ENCODE measurements at regions not wholly inside any gene's neighbourhood (a gene's known extent, or its start where the extent isn't known, plus 50 kb on each side); places are given as distances from the start of the nearest gene placed in this dataset.
A peak's percentile ranks its signal among the peaks of the same experiment; 100 is the strongest.

- intact Hi-C loops (cut with DNase I): no loop called here
- TF ChIP-seq POLR2AphosphoS5 (IDR thresholded peaks at IDR 0.05) (no peak), POLR2A (IDR thresholded peaks at IDR 0.05) (no peak), EP300 (IDR thresholded peaks at IDR 0.05) (no peak)
- TF ChIP-seq, protein P1, sequence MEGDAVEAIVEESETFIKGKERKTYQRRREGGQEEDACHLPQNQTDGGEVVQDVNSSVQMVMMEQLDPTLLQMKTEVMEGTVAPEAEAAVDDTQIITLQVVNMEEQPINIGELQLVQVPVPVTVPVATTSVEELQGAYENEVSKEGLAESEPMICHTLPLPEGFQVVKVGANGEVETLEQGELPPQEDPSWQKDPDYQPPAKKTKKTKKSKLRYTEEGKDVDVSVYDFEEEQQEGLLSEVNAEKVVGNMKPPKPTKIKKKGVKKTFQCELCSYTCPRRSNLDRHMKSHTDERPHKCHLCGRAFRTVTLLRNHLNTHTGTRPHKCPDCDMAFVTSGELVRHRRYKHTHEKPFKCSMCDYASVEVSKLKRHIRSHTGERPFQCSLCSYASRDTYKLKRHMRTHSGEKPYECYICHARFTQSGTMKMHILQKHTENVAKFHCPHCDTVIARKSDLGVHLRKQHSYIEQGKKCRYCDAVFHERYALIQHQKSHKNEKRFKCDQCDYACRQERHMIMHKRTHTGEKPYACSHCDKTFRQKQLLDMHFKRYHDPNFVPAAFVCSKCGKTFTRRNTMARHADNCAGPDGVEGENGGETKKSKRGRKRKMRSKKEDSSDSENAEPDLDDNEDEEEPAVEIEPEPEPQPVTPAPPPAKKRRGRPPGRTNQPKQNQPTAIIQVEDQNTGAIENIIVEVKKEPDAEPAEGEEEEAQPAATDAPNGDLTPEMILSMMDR (IDR thresholded peaks at IDR 0.05): no peak
- Histone ChIP-seq H3K36me3 (no peaks in the 10 kb centered on the region), H3K27ac (no peak overlapping the region), H3K4me3 (no peak overlapping the region), H3K27me3 (no peaks in the 10 kb centered on the region), H3K4me1 (no peaks in the 10 kb centered on the region), H3K9me3 (no peaks in the 10 kb centered on the region)
- no peak for DNase-seq
Observed at GRCh38 chr12:92089559-92089958, 56.1 kb downstream of the BTG1 start.

DNA sequence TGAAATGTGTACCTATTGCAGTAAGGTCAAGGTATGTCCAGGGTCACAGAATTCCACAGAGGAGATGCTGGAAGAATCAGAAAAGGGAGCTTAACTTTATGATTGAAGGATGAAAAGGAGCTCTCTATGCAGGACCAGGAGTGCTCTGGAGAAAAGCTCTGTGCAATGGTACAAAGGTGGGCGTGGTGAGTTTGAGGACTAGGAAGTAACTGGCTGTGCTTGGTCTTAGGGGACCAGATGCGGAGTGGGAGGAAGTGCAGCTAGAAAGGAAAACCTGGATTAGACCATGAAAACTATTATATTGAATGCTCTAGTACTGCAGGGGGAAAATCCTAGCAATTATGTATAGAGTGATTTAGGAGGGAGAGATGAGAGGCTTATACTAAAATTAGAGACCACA, 56.8 kb downstream of the BTG1 start:
- DNase-seq: no peak
- WGBS, 2 donors: 75 to 78% methylated on average over 2 of the region's 2 CpGs
- Histone ChIP-seq H3K27me3 (no peaks in the 10 kb centered on the region), H3K27ac (no peak overlapping the region), H3K4me3 (no peak overlapping the region), H3K4me1 (no peaks in the 10 kb centered on the region), H3K9me3 (no peaks in the 10 kb centered on the region), H3K36me3 (no peaks in the 10 kb centered on the region)
- intact Hi-C loops (cut with DNase I): no loop called here
- TF ChIP-seq, protein P1 (IDR thresholded peaks at IDR 0.05): no peak
- no peak for TF ChIP-seq EP300 (IDR thresholded peaks at IDR 0.05)

- 20 to 70% methylated on average over 1 of the region's 1 CpG for WGBS, 2 donors
- H3K27ac ChIP-seq: no peak overlapping the region
- DNase-seq: no peak
- no peaks in the 10 kb centered on the region for H3K27me3 ChIP-seq
- peaks cover 0 to 4% (median under 1%) of the 10 kb centered on the region in 4 donors for H3K4me1 ChIP-seq
- no peak overlapping the region for H3K4me3 ChIP-seq
- no peaks in the 10 kb centered on the region for H3K36me3 ChIP-seq
- no peak for TF ChIP-seq POLR2A (IDR thresholded peaks at IDR 0.05)
- intact Hi-C loops (cut with DNase I): no loop called here
- no peaks in the 10 kb centered on the region for H3K9me3 ChIP-seq
Observed at GRCh38 chr12:92085736-92086040, 60.0 kb downstream of the BTG1 start.

GRCh38 chr12:92085040-92085735, 60.5 kb downstream of the BTG1 start:
- 28 to 68% methylated on average over 3 of the region's 3 CpGs for WGBS, 2 donors
- TF ChIP-seq, protein P1 (IDR thresholded peaks at IDR 0.05): no peak
- no peak for TF ChIP-seq EP300 (IDR thresholded peaks at IDR 0.05)
- no peak for TF ChIP-seq POLR2A (IDR thresholded peaks at IDR 0.05)
- TF ChIP-seq POLR2AphosphoS5 (IDR thresholded peaks at IDR 0.05): no peak
- H3K4me1 ChIP-seq: peaks cover 0 to 8% (median 5%) of the 10 kb centered on the region in 4 donors

DNA sequence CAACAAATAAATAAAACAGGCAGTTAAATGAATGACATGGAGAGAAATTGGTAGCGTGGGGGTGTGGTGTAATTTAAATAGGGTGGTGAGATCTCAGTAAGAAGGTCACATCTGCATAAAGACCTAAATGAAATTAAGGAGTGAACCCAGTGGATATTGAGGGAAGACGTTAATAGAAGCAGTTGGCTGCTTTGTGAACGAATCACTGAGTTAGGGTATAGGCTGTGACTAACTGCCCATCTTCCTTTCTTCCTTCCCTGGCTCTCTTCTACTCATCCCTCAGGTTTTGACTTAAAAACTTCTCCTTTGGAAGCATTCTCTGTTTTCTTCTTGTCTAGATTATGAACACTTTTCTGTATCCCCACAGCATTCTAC, 64.7 kb downstream of the BTG1 start:
- no peak for DNase-seq
- no peaks in the 10 kb centered on the region for H3K36me3 ChIP-seq
- peaks cover 0 to 28% (median 14%) of the 10 kb centered on the region in 4 donors for H3K4me1 ChIP-seq
- no peaks in the 10 kb centered on the region for H3K9me3 ChIP-seq
- peak overlapping the region in 3 of 4 donors; percentile 5 to 65 (median 31) for H3K27ac ChIP-seq
- no peaks in the 10 kb centered on the region for H3K27me3 ChIP-seq
- 76 to 85% methylated on average over 3 of the region's 3 CpGs for WGBS, 2 donors
- TF ChIP-seq EP300 (IDR thresholded peaks at IDR 0.05): no peak
- H3K4me3 ChIP-seq: no peak overlapping the region
- intact Hi-C loops (cut with DNase I): no loop called here

More at GRCh38 chr12:92085040-92085735, 60.5 kb downstream of the BTG1 start:
- no peak overlapping the region for H3K27ac ChIP-seq
- H3K36me3 ChIP-seq: no peaks in the 10 kb centered on the region
- DNase-seq: no peak
- intact Hi-C loops (cut with DNase I): no loop called here
- no peak overlapping the region for H3K4me3 ChIP-seq
- H3K9me3 ChIP-seq: no peaks in the 10 kb centered on the region
- no peaks in the 10 kb centered on the region for H3K27me3 ChIP-seq

- Histone ChIP-seq H3K4me1 (peaks cover 0 to 34% (median 22%) of the 10 kb centered on the region in 4 donors), H3K4me3 (no peak overlapping the region), H3K36me3 (no peaks in the 10 kb centered on the region), H3K27me3 (no peaks in the 10 kb centered on the region), H3K9me3 (no peaks in the 10 kb centered on the region), H3K27ac (peak overlapping the region in 2 of 4 donors; percentile 41 to 65)
- intact Hi-C loops (cut with DNase I): loop anchor here (5.0 kb wide), 1 partner anchor 53 kb away; no protein-coding TSS in a partner anchor
- DNase-seq: no peak
- TF ChIP-seq, protein P1 (IDR thresholded peaks at IDR 0.05): no peak
- TF ChIP-seq POLR2A (IDR thresholded peaks at IDR 0.05) (no peak), EP300 (IDR thresholded peaks at IDR 0.05) (no peak)
Observed at GRCh38 chr12:92079054-92079385, 66.6 kb downstream of the BTG1 start.

All from sigmoid colon (tissue), 6 donors.